H1 (cell line): ENCODE measurements at regions not wholly inside any gene's neighbourhood (a gene's known extent, or its start where the extent isn't known, plus 50 kb on each side); places are given as distances from the start of the nearest gene placed in this dataset.

ENCODE experiments used
- ATF2 ChIP-seq: IDR thresholded peaks from 2 replicates; pipeline ENCODE4 v1.6.1; 2012; ENCODE audit warnings: low read length, inconsistent platforms
- BACH1 ChIP-seq: IDR thresholded peaks from 2 replicates; pipeline ENCODE4 v1.6.1; 2012; ENCODE audit warnings: low read length, improper control_type of control experiment
- E2F6 ChIP-seq: IDR thresholded peaks from 2 replicates; pipeline ENCODE4 v1.6.1; 2012; ENCODE audit warnings: inconsistent platforms
- EGR1 ChIP-seq: IDR thresholded peaks from 2 replicates; pipeline ENCODE4 v1.6.1; 2011; ENCODE audit warnings: low read depth, low read length, borderline replicate concordance
- JUN ChIP-seq: IDR thresholded peaks from 2 replicates; pipeline ENCODE4 v1.6.1; 2011; ENCODE audit warnings: low read depth, mild to moderate bottlenecking, improper control_type of control experiment, low read length
- POU5F1 ChIP-seq: IDR thresholded peaks from 2 replicates; pipeline ENCODE4 v1.6.1; 2011; ENCODE audit warnings: low read depth, mild to moderate bottlenecking, low read length, moderate library complexity
- RNF2 ChIP-seq: fragments of 200-900, 300-1000 bp; sonication (generic); IDR thresholded peaks from 2 replicates; pipeline ENCODE4 v1.7.1; 2016; ENCODE audit warnings: borderline replicate concordance, low read depth, mild to moderate bottlenecking, antibody characterized with exemption, low read length; ENCODE audit not compliant: poor library complexity, severe bottlenecking; ENCODE audit errors: missing control alignments
- SP2 ChIP-seq: IDR thresholded peaks from 2 replicates; pipeline ENCODE4 v1.6.1; 2012; ENCODE audit warnings: mild to moderate bottlenecking, low read length, inconsistent platforms

DNA sequence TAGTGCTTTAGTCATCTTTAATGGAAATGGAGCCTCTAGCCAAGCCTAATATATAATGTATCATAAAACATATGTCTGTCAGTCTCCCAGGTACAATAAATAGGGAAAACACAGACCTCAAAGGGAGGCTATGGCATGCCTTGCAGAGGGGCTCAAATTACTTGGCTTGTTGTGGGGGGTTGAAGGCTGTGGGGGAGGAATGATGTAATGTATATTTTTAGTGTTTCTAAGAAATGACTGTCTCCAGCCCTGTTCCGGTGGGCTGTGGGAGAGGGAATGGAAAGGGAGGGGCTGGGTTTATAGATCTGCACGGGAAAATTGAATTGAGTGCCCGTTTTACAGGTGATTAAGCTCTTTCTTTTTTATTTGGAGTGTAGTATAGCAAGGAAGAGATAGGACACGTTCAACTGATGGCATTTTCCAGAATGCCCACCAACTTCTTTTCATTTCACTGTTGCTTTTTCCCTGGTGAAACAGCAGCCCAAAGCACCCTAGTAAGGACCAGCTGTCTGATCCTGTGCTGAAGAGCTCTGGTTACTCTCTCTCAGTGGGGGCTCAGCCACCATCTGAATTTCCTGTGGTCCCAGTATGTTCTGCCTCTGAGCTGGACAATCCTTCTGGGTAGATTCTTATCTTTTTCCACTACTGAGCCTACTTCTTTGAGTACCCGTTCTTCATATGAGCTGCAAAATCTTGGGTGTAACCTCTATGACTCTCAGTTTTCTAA is 220.7 kb upstream of the CASK start (continued):
- TF ChIP-seq ATF2 (no peak), POU5F1 (no peak), BACH1 (no peak), EGR1 (no peak), JUN (no peak), SP2 (no peak), E2F6 (no peak), RNF2 (no peak)
